ENCODE measurements at regions not wholly inside any gene's neighbourhood (a gene's known extent, or its start where the extent isn't known, plus 50 kb on each side); places are given as distances from the start of the nearest gene placed in this dataset.

GRCh38 chr3:153290268-153291015 lies 128.4 kb downstream of the RAP2B start:
- no peaks in the 10 kb centered on the region for H3K36me3 ChIP-seq (replicated peaks)
- TF ChIP-seq, protein P1, sequence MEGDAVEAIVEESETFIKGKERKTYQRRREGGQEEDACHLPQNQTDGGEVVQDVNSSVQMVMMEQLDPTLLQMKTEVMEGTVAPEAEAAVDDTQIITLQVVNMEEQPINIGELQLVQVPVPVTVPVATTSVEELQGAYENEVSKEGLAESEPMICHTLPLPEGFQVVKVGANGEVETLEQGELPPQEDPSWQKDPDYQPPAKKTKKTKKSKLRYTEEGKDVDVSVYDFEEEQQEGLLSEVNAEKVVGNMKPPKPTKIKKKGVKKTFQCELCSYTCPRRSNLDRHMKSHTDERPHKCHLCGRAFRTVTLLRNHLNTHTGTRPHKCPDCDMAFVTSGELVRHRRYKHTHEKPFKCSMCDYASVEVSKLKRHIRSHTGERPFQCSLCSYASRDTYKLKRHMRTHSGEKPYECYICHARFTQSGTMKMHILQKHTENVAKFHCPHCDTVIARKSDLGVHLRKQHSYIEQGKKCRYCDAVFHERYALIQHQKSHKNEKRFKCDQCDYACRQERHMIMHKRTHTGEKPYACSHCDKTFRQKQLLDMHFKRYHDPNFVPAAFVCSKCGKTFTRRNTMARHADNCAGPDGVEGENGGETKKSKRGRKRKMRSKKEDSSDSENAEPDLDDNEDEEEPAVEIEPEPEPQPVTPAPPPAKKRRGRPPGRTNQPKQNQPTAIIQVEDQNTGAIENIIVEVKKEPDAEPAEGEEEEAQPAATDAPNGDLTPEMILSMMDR (IDR thresholded peaks at IDR 0.05; ENCODE audit: low read depth, low read length, missing control alignments): peak; percentile 63
- H3K4me3 ChIP-seq (ENCODE audit: low read depth, low read length): no peak overlapping the region
- H3K27ac ChIP-seq: no peak overlapping the region
- no peak for DNase-seq
- H3K27me3 ChIP-seq (replicated peaks): no peaks in the 10 kb centered on the region
- in situ Hi-C loops (cut with HindIII; ENCODE audit: low pct_ligation_motif_present, low sequenced_read_pairs): loop anchor here (25.0 kb wide), 1 partner anchor 228 kb away; no protein-coding TSS in a partner anchor

- Histone ChIP-seq H3K27ac (no peak overlapping the region), H3K4me3 (ENCODE audit: low read depth, low read length) (no peak overlapping the region), H3K36me3 (replicated peaks) (no peaks in the 10 kb centered on the region), H3K27me3 (replicated peaks) (no peaks in the 10 kb centered on the region)
- peak; percentile 32 for DNase-seq
- in situ Hi-C loops (cut with HindIII; ENCODE audit: low pct_ligation_motif_present, low sequenced_read_pairs): loop anchor here (25.0 kb wide), 1 partner anchor 229 kb away; no protein-coding TSS in a partner anchor
- TF ChIP-seq, protein P1 (IDR thresholded peaks at IDR 0.05; ENCODE audit: low read depth, low read length, missing control alignments): peak; percentile 77
Measured at GRCh38 chr3:153291059-153291685, 129.1 kb downstream of the RAP2B start.

DNA sequence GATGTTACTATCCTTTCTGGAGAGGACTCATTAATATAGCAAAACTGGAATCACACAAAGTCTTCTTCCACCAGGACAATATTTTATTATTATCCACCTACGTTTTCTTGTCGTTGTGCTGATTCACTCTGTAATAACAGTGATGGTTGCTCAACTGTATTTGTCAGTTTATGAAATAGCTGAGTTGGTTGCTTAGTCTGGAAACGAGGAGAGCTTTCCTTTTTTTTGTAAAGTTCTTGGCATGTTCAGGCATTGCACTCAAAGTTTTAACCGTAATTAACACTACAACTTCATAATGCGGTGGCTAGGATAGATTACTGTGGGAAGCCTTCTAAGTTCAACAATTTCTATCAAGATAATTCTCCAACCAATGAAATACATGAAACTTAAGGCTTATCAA lies 131.2 kb downstream of the RAP2B start:
- DNase-seq: peak; percentile 52
- H3K27me3 ChIP-seq (replicated peaks): no peaks in the 10 kb centered on the region
- no peak overlapping the region for H3K4me3 ChIP-seq (ENCODE audit: low read depth, low read length)
- peak overlapping the region; percentile 56 for H3K27ac ChIP-seq
- no peaks in the 10 kb centered on the region for H3K36me3 ChIP-seq (replicated peaks)
- in situ Hi-C loops (cut with HindIII; ENCODE audit: low pct_ligation_motif_present, low sequenced_read_pairs): loop anchor here (25.0 kb wide), 1 partner anchor 231 kb away; no protein-coding TSS in a partner anchor
- TF ChIP-seq, protein P1 (IDR thresholded peaks at IDR 0.05; ENCODE audit: low read depth, low read length, missing control alignments): no peak

GRCh38 chr3:153295901-153296300 lies 133.9 kb downstream of the RAP2B start:
- TF ChIP-seq, protein P1 (IDR thresholded peaks at IDR 0.05; ENCODE audit: low read depth, low read length, missing control alignments): no peak
- no peaks in the 10 kb centered on the region for H3K36me3 ChIP-seq (replicated peaks)
- in situ Hi-C loops (cut with HindIII; ENCODE audit: low pct_ligation_motif_present, low sequenced_read_pairs): loop anchor here (25.0 kb wide), 1 partner anchor 234 kb away; no protein-coding TSS in a partner anchor
- no peak overlapping the region for H3K27ac ChIP-seq
- DNase-seq: no peak
- H3K27me3 ChIP-seq (replicated peaks): no peaks in the 10 kb centered on the region
- H3K4me3 ChIP-seq (ENCODE audit: low read depth, low read length): no peak overlapping the region

- Histone ChIP-seq H3K27me3 (replicated peaks) (no peaks in the 10 kb centered on the region), H3K36me3 (replicated peaks) (no peaks in the 10 kb centered on the region), H3K27ac (no peak overlapping the region), H3K4me3 (ENCODE audit: low read depth, low read length) (no peak overlapping the region)
- TF ChIP-seq, protein P1 (IDR thresholded peaks at IDR 0.05; ENCODE audit: low read depth, low read length, missing control alignments): no peak
- DNase-seq: no peak
- in situ Hi-C loops (cut with HindIII; ENCODE audit: low pct_ligation_motif_present, low sequenced_read_pairs): no loop called here
Measured at GRCh38 chr3:153305189-153305588, 143.2 kb downstream of the RAP2B start.
